Kidney (tissue), 13 donors: ENCODE measurements at regions not wholly inside any gene's neighbourhood (a gene's known extent, or its start where the extent isn't known, plus 50 kb on each side); places are given as distances from the start of the nearest gene placed in this dataset.

Experiments
- DNase-seq, 5 donors: peaks; one replicate each; pipeline ENCODE4 v3.0.0-alpha.2; 2013 to 2020
- FAIRE-seq: peaks from 2 replicates; lab custom pipeline; 2012; peaks lifted over from hg19 to GRCh38; lab: Jason Lieb, UNC
- H3K27ac ChIP-seq, 2 donors: one replicate each; pipeline ENCODE4 v1.7.0; 2013; ENCODE audit warnings: low read depth in 2 of 2, low read length in 2 of 2, inconsistent platforms in 1 of 2
- H3K27me3 ChIP-seq: one replicate; pipeline ENCODE4 v1.7.1; 2013; ENCODE audit warnings: low read length, inconsistent platforms; ENCODE audit not compliant: control insufficient read depth, insufficient read depth
- H3K36me3 ChIP-seq, 3 donors: one replicate each; pipeline versions ENCODE4 v1.7.0 to v1.7.1; 2013; ENCODE audit warnings: low read length in 3 of 3, control low read depth in 1 of 3, inconsistent platforms in 1 of 3; ENCODE audit not compliant: insufficient read depth in 3 of 3, control insufficient read depth in 2 of 3
- H3K4me1 ChIP-seq, 3 donors: one replicate each; pipeline versions ENCODE4 v1.7.0 to v1.7.1; 2013; ENCODE audit warnings: low read length in 3 of 3, inconsistent platforms in 1 of 3, low read depth in 1 of 3; ENCODE audit not compliant: control insufficient read depth in 2 of 3, insufficient read depth in 2 of 3
- H3K4me3 ChIP-seq, 3 donors: one replicate each; pipeline versions ENCODE4 v1.7.0 to v1.8.1; 2013; ENCODE audit warnings: low read length in 3 of 3, control low read depth in 1 of 3, inconsistent platforms in 1 of 3
- H3K9ac ChIP-seq, 3 donors: one replicate each; pipeline versions ENCODE4 v1.7.0 to v1.7.1; 2013; ENCODE audit warnings: low read length in 3 of 3, control low read depth in 1 of 3, inconsistent platforms in 1 of 3
- H3K9me3 ChIP-seq, 3 donors: one replicate each; pipeline versions ENCODE4 v1.7.0 to v1.7.1; 2013; ENCODE audit warnings: low read length in 3 of 3, control low read depth in 1 of 3, inconsistent platforms in 1 of 3; ENCODE audit not compliant: control insufficient read depth in 2 of 3, insufficient read depth in 1 of 3
- intact Hi-C: fragments of 100-400 bp; cut with DNase I; formaldehyde crosslinking; loops from one replicate; pipeline ENCODE4 v1.11.1; 2022
- TF ChIP-seq, protein P1 (sequence below): IDR thresholded peaks from 3 replicates; pipeline ENCODE4 v1.5.1; 2012; ENCODE audit warnings: mild to moderate bottlenecking, moderate library complexity, borderline replicate concordance; ENCODE audit not compliant: insufficient read depth; ENCODE audit errors: extremely low read depth
- donor health status: control.
- donor health status: control.
- donor health status: control.
- donor health status: control.
- donor health status: control.
- donor health status: DM: yes; HTN: yes; CAD: no.
- donor health status: Normal renal cell carcinoma (clear cell type).

DNA sequence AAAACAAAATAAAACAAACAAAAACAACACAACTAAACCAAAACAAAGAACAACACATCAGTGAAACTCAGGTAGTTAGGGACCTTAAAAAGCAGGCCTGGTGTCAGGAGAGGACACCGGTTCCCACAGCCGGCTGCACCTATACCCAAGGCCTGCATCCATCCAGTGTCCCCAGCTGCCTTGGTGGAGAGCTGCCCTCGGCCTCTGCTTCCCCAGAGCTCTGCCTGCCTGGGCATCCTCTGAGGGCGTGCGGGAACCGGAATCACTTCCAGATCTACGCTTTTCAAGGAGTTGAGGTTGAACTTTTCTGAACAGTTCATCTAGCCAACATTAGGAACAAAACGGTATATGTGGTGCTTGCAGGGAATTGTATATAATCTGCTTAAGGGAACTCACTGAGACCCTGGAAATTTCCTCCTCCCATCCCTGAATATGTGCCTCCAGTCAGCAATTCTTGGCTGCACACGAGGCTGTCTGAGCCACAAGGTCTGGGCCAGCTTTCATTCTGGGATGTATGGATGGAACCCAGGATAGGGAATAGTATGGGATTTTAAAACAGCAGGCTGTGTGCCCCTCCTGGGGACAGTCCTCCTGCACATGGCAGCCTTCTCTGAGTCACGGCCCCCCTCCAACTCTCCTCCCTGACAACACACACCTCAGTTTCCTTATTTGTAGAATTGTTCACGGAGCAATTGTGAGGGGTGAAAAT is 319.0 kb upstream of the RTL1 start:
- no peak overlapping the region for H3K27ac ChIP-seq
- H3K9ac ChIP-seq = no peak overlapping the region
- H3K4me3 ChIP-seq = no peak overlapping the region
- DNase-seq (peak in 1 of 5 donors; percentile 10), FAIRE-seq (no peak)
- peaks cover 0 to 2% (median 0%) of the 10 kb centered on the region in 3 donors for H3K9me3 ChIP-seq
- no peaks in the 10 kb centered on the region for H3K27me3 ChIP-seq
- intact Hi-C loops = no loop called here
- H3K4me1 ChIP-seq = no peaks in the 10 kb centered on the region
- H3K36me3 ChIP-seq = no peaks in the 10 kb centered on the region
- TF ChIP-seq, protein P1, sequence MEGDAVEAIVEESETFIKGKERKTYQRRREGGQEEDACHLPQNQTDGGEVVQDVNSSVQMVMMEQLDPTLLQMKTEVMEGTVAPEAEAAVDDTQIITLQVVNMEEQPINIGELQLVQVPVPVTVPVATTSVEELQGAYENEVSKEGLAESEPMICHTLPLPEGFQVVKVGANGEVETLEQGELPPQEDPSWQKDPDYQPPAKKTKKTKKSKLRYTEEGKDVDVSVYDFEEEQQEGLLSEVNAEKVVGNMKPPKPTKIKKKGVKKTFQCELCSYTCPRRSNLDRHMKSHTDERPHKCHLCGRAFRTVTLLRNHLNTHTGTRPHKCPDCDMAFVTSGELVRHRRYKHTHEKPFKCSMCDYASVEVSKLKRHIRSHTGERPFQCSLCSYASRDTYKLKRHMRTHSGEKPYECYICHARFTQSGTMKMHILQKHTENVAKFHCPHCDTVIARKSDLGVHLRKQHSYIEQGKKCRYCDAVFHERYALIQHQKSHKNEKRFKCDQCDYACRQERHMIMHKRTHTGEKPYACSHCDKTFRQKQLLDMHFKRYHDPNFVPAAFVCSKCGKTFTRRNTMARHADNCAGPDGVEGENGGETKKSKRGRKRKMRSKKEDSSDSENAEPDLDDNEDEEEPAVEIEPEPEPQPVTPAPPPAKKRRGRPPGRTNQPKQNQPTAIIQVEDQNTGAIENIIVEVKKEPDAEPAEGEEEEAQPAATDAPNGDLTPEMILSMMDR = no peak

- DNase-seq (peak in 1 of 5 donors; percentile 14), FAIRE-seq (no peak)
- intact Hi-C loops = no loop called here
Measured at GRCh38 chr14:101223127-101223526, 319.6 kb upstream of the RTL1 start.

GRCh38 chr14:101223561-101224162 is 320.1 kb upstream of the RTL1 start:
- Histone ChIP-seq H3K9ac (no peak overlapping the region), H3K36me3 (no peaks in the 10 kb centered on the region), H3K9me3 (no peaks in the 10 kb centered on the region), H3K27me3 (no peaks in the 10 kb centered on the region), H3K27ac (no peak overlapping the region), H3K4me1 (no peaks in the 10 kb centered on the region), H3K4me3 (no peak overlapping the region)
- FAIRE-seq (no peak), DNase-seq (peak in 1 of 5 donors; percentile 24)
- TF ChIP-seq, protein P1 = no peak
- intact Hi-C loops = no loop called here

More at GRCh38 chr14:101223127-101223526, 319.6 kb upstream of the RTL1 start:
- no peaks in the 10 kb centered on the region for H3K9me3 ChIP-seq
- H3K36me3 ChIP-seq = no peaks in the 10 kb centered on the region
- no peak overlapping the region for H3K9ac ChIP-seq
- TF ChIP-seq, protein P1 = no peak
- no peaks in the 10 kb centered on the region for H3K4me1 ChIP-seq
- H3K27ac ChIP-seq = no peak overlapping the region
- no peak overlapping the region for H3K4me3 ChIP-seq
- H3K27me3 ChIP-seq = no peaks in the 10 kb centered on the region
